GM12891 (cell line): ENCODE measurements at regions not wholly inside any gene's neighbourhood (a gene's known extent, or its start where the extent isn't known, plus 50 kb on each side); places are given as distances from the start of the nearest gene placed in this dataset.

Experiments
- POLR2A ChIP-seq: IDR thresholded peaks from 2 replicates; pipeline ENCODE4 v1.6.1; 2011; ENCODE audit warnings: low read depth, low read length, control low read depth
- POLR2AphosphoS5 ChIP-seq: IDR thresholded peaks from 2 replicates; pipeline ENCODE4 v1.6.1; 2011; ENCODE audit warnings: low read depth, low read length, control low read depth
- POU2F2 ChIP-seq: IDR thresholded peaks from 2 replicates; pipeline ENCODE4 v1.6.1; 2011; ENCODE audit warnings: low read depth, mild to moderate bottlenecking, control low read depth, low read length, moderate library complexity

- no peak for TF ChIP-seq POLR2AphosphoS5
- TF ChIP-seq POLR2A, result no peak
- TF ChIP-seq POU2F2, result no peak
Measured at GRCh38 chr5:72045692-72046091, 61.6 kb upstream of the MAP1B start.
